Stomach (tissue), 8 donors: ENCODE measurements at regions not wholly inside any gene's neighbourhood (a gene's known extent, or its start where the extent isn't known, plus 50 kb on each side); places are given as distances from the start of the nearest gene placed in this dataset.

Source experiments
- DNase-seq, 2 donors: peaks; one replicate each; pipeline versions ENCODE4 v3.0.0 to v3.0.0-alpha.2; 2013 to 2019
- H3K27ac ChIP-seq, 5 donors: fragments of 200-600 bp in 4 of 5; sonication (generic) in 4 of 5; one replicate each; pipeline ENCODE4 v1.5.1; 2013 to 2019; ENCODE audit warnings: mild to moderate bottlenecking in 1 of 5, moderate library complexity in 1 of 5
- H3K27me3 ChIP-seq, 3 donors: fragments of 200-600 bp; sonication (generic); one replicate each; pipeline ENCODE4 v1.5.1; 2017 to 2019; ENCODE audit warnings: mixed run types in 1 of 3
- H3K36me3 ChIP-seq, 4 donors: fragments of 200-600 bp; sonication (generic); 1 replicate in 3 of 4; 2 replicates in 1 of 4; pipeline ENCODE4 v1.5.1; 2016 to 2019
- H3K4me1 ChIP-seq, 4 donors: fragments of 200-600 bp; sonication (generic); one replicate each; pipeline ENCODE4 v1.5.1; 2016 to 2019
- H3K4me3 ChIP-seq, 4 donors: fragments of 200-600 bp; sonication (generic) in 3 of 4; one replicate each; pipeline ENCODE4 v1.5.1; 2016 to 2019; ENCODE audit warnings: mild to moderate bottlenecking in 1 of 4
- H3K9me3 ChIP-seq, 4 donors: fragments of 200-600 bp; sonication (generic); one replicate each; pipeline ENCODE4 v1.5.1; 2016 to 2019
- CTCF ChIP-seq, 7 experiments: fragments of 450-650 bp in 4 of 7; fragments of 200-600 bp in 3 of 7; sonication (generic) in 3 of 7; IDR thresholded peaks; one replicate each; pipeline ENCODE4 v1.5.1; 2016 to 2019; ENCODE audit warnings: antibody characterized with exemption in 7 of 7, control low read depth in 2 of 7, mild to moderate bottlenecking in 1 of 7
- EP300 ChIP-seq: sonication (generic); formaldehyde crosslinking; IDR thresholded peaks from one replicate; pipeline ENCODE4 v1.6.1; 2017; ENCODE audit warnings: antibody characterized with exemption
- POLR2A ChIP-seq, 4 donors: fragments of 450-650 bp; IDR thresholded peaks; one replicate each; pipeline ENCODE4 v1.6.1; 2016; ENCODE audit warnings: antibody characterized with exemption in 4 of 4, control low read depth in 2 of 4, mild to moderate bottlenecking in 1 of 4, moderate library complexity in 1 of 4
- POLR2AphosphoS5 ChIP-seq, 3 donors: sonication (generic); formaldehyde crosslinking; IDR thresholded peaks; one replicate each; pipeline ENCODE4 v1.6.1; 2016; ENCODE audit warnings: antibody characterized with exemption in 3 of 3
- WGBS, 5 donors: extraction: QIAGEN DNeasy Blood & Tissue Kit in 3 of 5; methylation state at CpG; one replicate each; pipeline versions ENCODE4 v1.1.5 to v1.1.7; 2013 to 2018; 5-methylcytosine and 5-hydroxymethylcytosine counted together
- intact Hi-C: fragments of 100-400 bp; cut with DNase I; formaldehyde crosslinking; loops from one replicate; pipeline ENCODE4 v1.15.1; 2023; ENCODE audit warnings: low total_unique reads
- donor health status: healthy with polysubstance abuse.
- donor health status: Bipolar disorder and iron deficiency.
- donor health status: healthy.

DNA sequence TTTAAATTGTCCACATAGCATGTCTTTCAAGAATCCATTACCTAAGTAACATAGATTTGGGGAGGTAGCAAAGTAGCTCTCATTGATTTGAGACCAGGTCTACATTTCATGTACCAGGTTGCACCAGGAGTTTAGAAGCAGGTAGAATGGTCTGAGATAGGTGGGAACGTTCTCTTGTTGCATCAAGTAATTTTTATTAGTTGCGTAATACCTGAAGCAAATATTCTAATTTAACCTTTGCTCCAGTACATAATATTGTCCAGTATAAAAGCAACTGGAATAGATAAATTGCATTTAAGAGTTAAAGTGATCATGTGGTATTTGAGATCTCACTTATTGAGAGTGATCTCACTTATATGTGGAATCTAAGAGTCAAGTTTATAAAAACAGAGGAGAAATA is 597.1 kb upstream of the PRMT6 start:
- H3K27ac ChIP-seq = no peak overlapping the region
- H3K9me3 ChIP-seq = peaks cover 0 to 3% (median 0%) of the 10 kb centered on the region in 4 donors
- no peaks in the 10 kb centered on the region for H3K4me1 ChIP-seq
- 75 to 81% (median 79%) methylated on average over 2 of the region's 2 CpGs for WGBS, 5 donors
- no peaks in the 10 kb centered on the region for H3K36me3 ChIP-seq
- H3K4me3 ChIP-seq = no peak overlapping the region
- DNase-seq = no peak
- intact Hi-C loops = no loop called here
- TF ChIP-seq EP300 (no peak), POLR2AphosphoS5 (IDR thresholded peaks at IDR 0.05) (no peak), POLR2A (IDR thresholded peaks at IDR 0.05) (no peak), CTCF (IDR thresholded peaks at IDR 0.05) (no peak)
- no peaks in the 10 kb centered on the region for H3K27me3 ChIP-seq

DNA sequence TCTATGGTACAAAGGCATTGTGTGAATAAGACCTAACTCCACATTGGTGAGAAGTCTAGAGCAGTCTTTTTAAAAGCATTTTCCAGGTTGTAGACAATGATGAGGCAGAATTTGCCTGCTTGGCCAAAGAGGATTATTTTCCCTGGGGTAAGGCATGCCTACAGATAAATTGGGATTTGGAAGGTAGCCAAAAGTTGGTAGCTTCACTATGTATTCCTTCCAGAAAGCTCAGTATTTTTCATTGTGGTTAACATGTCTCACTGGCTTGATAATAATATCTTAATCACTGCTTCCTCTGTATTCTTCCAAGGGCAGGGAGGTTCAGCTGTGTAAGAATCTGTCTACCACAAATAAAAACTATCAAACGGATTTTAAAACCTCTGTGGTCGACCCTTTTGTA is 590.8 kb upstream of the PRMT6 start:
- intact Hi-C loops = no loop called here
- Histone ChIP-seq H3K27me3 (no peaks in the 10 kb centered on the region), H3K4me1 (no peaks in the 10 kb centered on the region), H3K4me3 (no peak overlapping the region), H3K27ac (no peak overlapping the region), H3K36me3 (no peaks in the 10 kb centered on the region), H3K9me3 (peaks cover 0 to 24% (median 5%) of the 10 kb centered on the region in 4 donors)
- TF ChIP-seq CTCF (IDR thresholded peaks at IDR 0.05) (no peak), POLR2A (IDR thresholded peaks at IDR 0.05) (no peak), POLR2AphosphoS5 (IDR thresholded peaks at IDR 0.05) (no peak), EP300 (no peak)
- DNase-seq = no peak
- WGBS, 5 donors = 64 to 70% (median 70%) methylated on average over 2 of the region's 2 CpGs

DNA sequence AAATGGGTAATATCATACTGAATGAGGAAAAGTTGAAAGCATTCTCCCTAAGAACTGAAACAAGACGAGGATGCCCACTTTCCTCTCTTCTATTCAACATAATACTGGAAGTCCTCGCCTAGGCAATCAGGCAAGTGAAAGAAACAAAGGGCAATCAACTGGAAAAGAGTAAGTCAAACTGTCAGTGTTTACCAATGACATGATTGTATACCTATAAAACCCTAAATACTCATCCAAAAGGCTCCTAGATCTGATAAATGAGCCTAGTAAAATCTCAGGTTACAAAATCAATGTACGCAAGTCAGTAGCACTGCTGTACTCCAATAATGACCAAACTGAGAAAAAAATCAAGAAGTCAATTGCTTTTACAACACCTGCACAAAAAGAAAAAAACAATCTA is 575.8 kb upstream of the PRMT6 start:
- Histone ChIP-seq H3K9me3 (peaks cover 0 to 35% (median 26%) of the 10 kb centered on the region in 4 donors), H3K27me3 (no peaks in the 10 kb centered on the region), H3K4me3 (no peak overlapping the region), H3K4me1 (no peaks in the 10 kb centered on the region), H3K36me3 (no peaks in the 10 kb centered on the region), H3K27ac (no peak overlapping the region)
- no peak for DNase-seq
- TF ChIP-seq CTCF (IDR thresholded peaks at IDR 0.05) (no peak), EP300 (no peak), POLR2AphosphoS5 (IDR thresholded peaks at IDR 0.05) (no peak), POLR2A (IDR thresholded peaks at IDR 0.05) (no peak)
- intact Hi-C loops = no loop called here
- 62 to 78% (median 73%) methylated on average over 3 of the region's 3 CpGs for WGBS, 5 donors

DNA sequence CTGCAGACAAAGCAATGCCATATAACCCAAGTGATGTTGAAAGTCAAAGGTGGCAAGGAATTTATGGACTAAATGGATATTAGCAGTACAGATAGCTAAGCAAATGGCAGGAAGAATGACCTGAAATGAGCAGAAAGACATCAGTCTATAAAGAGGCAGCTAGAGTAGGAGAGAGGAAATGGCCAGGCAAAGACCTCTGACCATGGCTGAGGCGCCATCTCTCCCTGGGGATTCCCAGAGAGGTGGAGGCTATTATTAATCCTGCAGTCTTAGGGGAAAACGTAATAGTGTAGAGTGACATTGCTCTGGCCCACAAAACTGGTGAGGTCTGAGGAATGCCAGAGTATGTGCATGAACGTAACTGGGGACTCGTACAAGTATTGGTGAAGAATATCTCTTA is 563.6 kb upstream of the PRMT6 start:
- intact Hi-C loops = no loop called here
- 69 to 87% (median 81%) methylated on average over 4 of the region's 4 CpGs for WGBS, 5 donors
- H3K27ac ChIP-seq = no peak overlapping the region
- DNase-seq = no peak
- H3K9me3 ChIP-seq = no peaks in the 10 kb centered on the region
- TF ChIP-seq POLR2AphosphoS5 (IDR thresholded peaks at IDR 0.05) (no peak), EP300 (no peak), POLR2A (IDR thresholded peaks at IDR 0.05) (no peak), CTCF (IDR thresholded peaks at IDR 0.05) (no peak)
- H3K36me3 ChIP-seq = no peaks in the 10 kb centered on the region
- no peak overlapping the region for H3K4me3 ChIP-seq
- no peaks in the 10 kb centered on the region for H3K4me1 ChIP-seq
- no peaks in the 10 kb centered on the region for H3K27me3 ChIP-seq
